Right kidney (tissue), 1 donor: ENCODE measurements at regions not wholly inside any gene's neighbourhood (a gene's known extent, or its start where the extent isn't known, plus 50 kb on each side); places are given as distances from the start of the nearest gene placed in this dataset.
"Not testable (repeated sequence)": the region's sequence is repeated elsewhere in the genome, so short reads cannot be mapped to it uniquely, and the experiment has no call there.

ENCODE experiments used
- DNase-seq: peaks from one replicate; pipeline ENCODE4 v3.0.0-alpha.2; 2016

- no peak for DNase-seq
Measured at GRCh38 chrX:34270434-34270833, 138.3 kb upstream of the FAM47A start.

- no peak for DNase-seq
Measured at GRCh38 chrX:34238896-34239295, 106.8 kb upstream of the FAM47A start.

- not testable (repeated sequence) for DNase-seq
Measured at GRCh38 chrX:34230156-34230555, 98.0 kb upstream of the FAM47A start.

GRCh38 chrX:34227804-34228203 lies 95.7 kb upstream of the FAM47A start:
- no peak for DNase-seq

- DNase-seq, result no peak
Measured at GRCh38 chrX:34223574-34223973, 91.5 kb upstream of the FAM47A start.

- DNase-seq, result no peak
Measured at GRCh38 chrX:34218063-34218462, 85.9 kb upstream of the FAM47A start.

GRCh38 chrX:34197946-34198345 lies 65.8 kb upstream of the FAM47A start:
- no peak for DNase-seq
